LNCaP clone FGC (cell line): ENCODE measurements at regions not wholly inside any gene's neighbourhood (a gene's known extent, or its start where the extent isn't known, plus 50 kb on each side); places are given as distances from the start of the nearest gene placed in this dataset.
A peak's percentile ranks its signal among the peaks of the same experiment; 100 is the strongest.

Experiments used
- DNase-seq: peaks from one replicate; pipeline ENCODE4 v3.0.0-alpha.2; 2011; ENCODE audit warnings: low read depth
- H3K4me3 ChIP-seq: 2 replicates; pipeline ENCODE4 v1.5.1; 2011; ENCODE audit warnings: mild to moderate bottlenecking, low read depth, low read length, control low read depth
- CTCF ChIP-seq: IDR thresholded peaks from 2 replicates; pipeline ENCODE4 v1.5.1; 2012; ENCODE audit warnings: mild to moderate bottlenecking; ENCODE audit not compliant: control insufficient read depth, insufficient read depth; ENCODE audit errors: extremely low read depth

- DNase-seq: no peak
- TF ChIP-seq CTCF: peak; percentile 64
- H3K4me3 ChIP-seq: no peak overlapping the region
Measured at GRCh38 chr2:106572541-106573450, 85.6 kb downstream of the CD8B2 start.

DNA sequence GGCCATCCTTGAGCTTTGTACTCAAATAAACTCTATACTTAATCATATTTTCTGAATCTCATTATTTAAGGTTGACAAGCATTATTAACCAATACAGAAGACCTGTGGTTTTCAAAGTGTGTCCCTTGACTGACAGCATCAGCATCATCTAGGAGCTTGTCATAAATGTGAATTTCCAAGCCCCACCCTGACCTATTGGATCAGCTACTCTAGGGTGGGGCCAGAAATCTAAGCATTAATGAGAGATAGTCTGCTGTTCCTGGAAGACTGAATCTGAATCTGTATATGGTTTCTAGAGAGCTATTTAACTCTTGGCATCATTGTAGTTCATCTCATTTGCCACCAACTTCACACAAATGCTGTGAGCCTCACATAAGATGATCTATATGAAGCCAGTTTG lies 86.6 kb downstream of the CD8B2 start:
- no peak overlapping the region for H3K4me3 ChIP-seq
- DNase-seq: no peak
- TF ChIP-seq CTCF: no peak

DNA sequence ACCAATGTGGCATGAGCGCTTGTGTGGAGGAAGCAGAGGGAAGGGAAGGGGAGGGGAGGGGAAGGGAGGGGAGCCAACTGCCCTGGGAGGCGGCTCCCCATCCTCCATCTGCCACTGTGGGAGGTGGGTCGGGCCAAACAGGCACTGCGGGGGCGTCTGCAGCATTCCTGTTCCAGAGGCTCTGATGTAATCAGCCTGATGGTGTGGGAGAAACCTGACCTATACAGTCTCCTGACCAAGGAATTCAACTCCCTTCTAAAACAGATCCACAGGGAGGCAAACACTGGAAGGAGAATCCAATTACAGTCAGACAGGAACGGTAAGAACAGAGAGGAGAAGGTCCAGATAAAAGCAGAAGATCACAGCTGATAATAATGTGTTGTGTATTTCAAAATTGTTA lies 88.8 kb downstream of the CD8B2 start:
- H3K4me3 ChIP-seq: no peak overlapping the region
- DNase-seq: peak; percentile 54
- no peak for TF ChIP-seq CTCF

GRCh38 chr2:106577255-106577651 lies 90.1 kb downstream of the CD8B2 start:
- DNase-seq: no peak
- no peak for TF ChIP-seq CTCF

GRCh38 chr2:106579750-106580197 lies 92.6 kb downstream of the CD8B2 start:
- no peak for TF ChIP-seq CTCF
- peak; percentile 43 for DNase-seq

More at GRCh38 chr2:106577255-106577651, 90.1 kb downstream of the CD8B2 start:
- H3K4me3 ChIP-seq: no peak overlapping the region

GRCh38 chr2:106580241-106580640 lies 93.1 kb downstream of the CD8B2 start:
- DNase-seq: no peak
- no peak for TF ChIP-seq CTCF
- no peak overlapping the region for H3K4me3 ChIP-seq

More at GRCh38 chr2:106579750-106580197, 92.6 kb downstream of the CD8B2 start:
- H3K4me3 ChIP-seq: no peak overlapping the region
